Spinal cord (tissue), 9 donors: ENCODE measurements at regions not wholly inside any gene's neighbourhood (a gene's known extent, or its start where the extent isn't known, plus 50 kb on each side); places are given as distances from the start of the nearest gene placed in this dataset.
"Not testable (repeated sequence)": the region's sequence is repeated elsewhere in the genome, so short reads cannot be mapped to it uniquely, and the experiment has no call there.

Experiments
- DNase-seq, 6 donors: peaks; one replicate each; pipeline versions ENCODE4 v3.0.0 to v3.0.0-alpha.2; 2013 to 2015; ENCODE audit warnings: low spot score in 6 of 6, low read depth in 4 of 6
- H3K27ac ChIP-seq: one replicate; pipeline ENCODE4 v1.5.1; 2013; ENCODE audit warnings: low read depth, low read length, control low read depth
- H3K27me3 ChIP-seq: one replicate; pipeline ENCODE4 v1.6.1; 2013; ENCODE audit warnings: low read length; ENCODE audit not compliant: control insufficient read depth, insufficient read depth
- H3K36me3 ChIP-seq: one replicate; pipeline ENCODE4 v1.6.1; 2013; ENCODE audit warnings: low read length; ENCODE audit not compliant: control insufficient read depth, insufficient read depth
- H3K4me1 ChIP-seq: one replicate; pipeline ENCODE4 v1.6.1; 2013; ENCODE audit warnings: low read length; ENCODE audit not compliant: control insufficient read depth, insufficient read depth
- H3K4me3 ChIP-seq: one replicate; pipeline ENCODE4 v1.5.1; 2013; ENCODE audit warnings: low read depth, low read length, control low read depth
- H3K9me3 ChIP-seq: one replicate; pipeline ENCODE4 v1.6.1; 2013; ENCODE audit warnings: low read length; ENCODE audit not compliant: control insufficient read depth, insufficient read depth
- WGBS: methylation state at CpG from one replicate; pipeline ENCODE4 v1.1.5; 2013; ENCODE audit warnings: missing lambda C conversion rate; ENCODE audit not compliant: insufficient coverage; 5-methylcytosine and 5-hydroxymethylcytosine counted together
- donor health status: healthy.

GRCh38 chr11:121372028-121372427 is 79.5 kb downstream of the SC5D start:
- H3K27me3 ChIP-seq, result no peaks in the 10 kb centered on the region
- no peaks in the 10 kb centered on the region for H3K9me3 ChIP-seq
- H3K36me3 ChIP-seq, result no peaks in the 10 kb centered on the region
- no peak for DNase-seq
- no peak overlapping the region for H3K4me3 ChIP-seq
- peaks cover under 1% of the 10 kb centered on the region for H3K4me1 ChIP-seq
- H3K27ac ChIP-seq, result no peak overlapping the region
- WGBS, result no CpG with 5 or more reads among the region's 2 CpGs

GRCh38 chr11:121372671-121373429 is 79.3 kb upstream of the SORL1 start:
- Histone ChIP-seq H3K27ac (no peak overlapping the region), H3K36me3 (no peaks in the 10 kb centered on the region), H3K4me1 (no peaks in the 10 kb centered on the region), H3K27me3 (no peaks in the 10 kb centered on the region), H3K9me3 (no peaks in the 10 kb centered on the region), H3K4me3 (no peak overlapping the region)
- WGBS, result 87% methylated on average over 6 of the region's 7 CpGs
- no peak for DNase-seq

GRCh38 chr11:121374286-121374985 is 77.7 kb upstream of the SORL1 start:
- Histone ChIP-seq H3K9me3 (no peaks in the 10 kb centered on the region), H3K4me1 (no peaks in the 10 kb centered on the region), H3K27me3 (no peaks in the 10 kb centered on the region), H3K36me3 (no peaks in the 10 kb centered on the region), H3K27ac (no peak overlapping the region), H3K4me3 (no peak overlapping the region)
- 40% methylated on average over 1 of the region's 2 CpGs for WGBS
- DNase-seq, result no peak

GRCh38 chr11:121376130-121376529 is 76.0 kb upstream of the SORL1 start:
- no peak overlapping the region for H3K4me3 ChIP-seq
- WGBS, result 92% methylated on average over 3 of the region's 3 CpGs
- no peak overlapping the region for H3K27ac ChIP-seq

GRCh38 chr11:121379145-121379810 is 72.8 kb upstream of the SORL1 start:
- not testable (repeated sequence) for H3K4me3 ChIP-seq, H3K27ac ChIP-seq, H3K9me3 ChIP-seq, DNase-seq, H3K27me3 ChIP-seq, H3K36me3 ChIP-seq, H3K4me1 ChIP-seq
- WGBS, result 94% methylated on average over 2 of the region's 2 CpGs

More at GRCh38 chr11:121376130-121376529, 76.0 kb upstream of the SORL1 start:
- Histone ChIP-seq H3K4me1 (no peaks in the 10 kb centered on the region), H3K27me3 (no peaks in the 10 kb centered on the region), H3K9me3 (no peaks in the 10 kb centered on the region), H3K36me3 (no peaks in the 10 kb centered on the region)
- DNase-seq, result no peak

- Histone ChIP-seq H3K27ac (no peak overlapping the region), H3K9me3 (no peaks in the 10 kb centered on the region), H3K4me3 (no peak overlapping the region), H3K4me1 (no peaks in the 10 kb centered on the region), H3K27me3 (no peaks in the 10 kb centered on the region), H3K36me3 (no peaks in the 10 kb centered on the region)
- 88% methylated on average over 4 of the region's 4 CpGs for WGBS
- DNase-seq, result peak in 1 of 6 donors; percentile 51
Observed at GRCh38 chr11:121383716-121384115, 68.4 kb upstream of the SORL1 start.

- Histone ChIP-seq H3K36me3 (no peaks in the 10 kb centered on the region), H3K4me3 (no peak overlapping the region), H3K9me3 (no peaks in the 10 kb centered on the region), H3K4me1 (peaks cover 7% of the 10 kb centered on the region), H3K27ac (no peak overlapping the region), H3K27me3 (no peaks in the 10 kb centered on the region)
- no peak for DNase-seq
- 33% methylated on average over 1 of the region's 1 CpG for WGBS
Observed at GRCh38 chr11:121385688-121386087, 66.4 kb upstream of the SORL1 start.
